Neural cell (in vitro differentiated cells): ENCODE measurements at regions not wholly inside any gene's neighbourhood (a gene's known extent, or its start where the extent isn't known, plus 50 kb on each side); places are given as distances from the start of the nearest gene placed in this dataset.

Experiments used
- H2AFZ ChIP-seq: fragments of 200-600, 300-800 bp; sonication (generic), shearing (Covaris generic); 2 replicates; pipeline ENCODE4 v1.6.0; 2014; ENCODE audit warnings: low read depth, mild to moderate bottlenecking, antibody characterized with exemption, low read length, moderate library complexity
- H3F3A ChIP-seq: fragments of 200-600 bp; shearing (Covaris generic); 2 replicates; pipeline ENCODE4 v1.6.1; 2016; ENCODE audit warnings: mild to moderate bottlenecking, moderate library complexity, mixed read lengths, antibody characterized with exemption, low read length; ENCODE audit not compliant: insufficient read depth, poor library complexity, severe bottlenecking
- H3K27ac ChIP-seq: fragments of 200-600, 300-800 bp; sonication (generic), shearing (Covaris generic); 2 replicates; pipeline ENCODE4 v1.5.1; 2014; ENCODE audit warnings: mild to moderate bottlenecking, low read length, moderate library complexity
- H3K27me3 ChIP-seq: fragments of 300-800, 200-600 bp; sonication (generic), shearing (Covaris generic); 2 replicates; pipeline ENCODE4 v1.6.0; 2014; ENCODE audit warnings: mild to moderate bottlenecking, low read depth, low read length, moderate library complexity; ENCODE audit not compliant: insufficient read depth
- H3K36me3 ChIP-seq: fragments of 300-800, 200-600 bp; sonication (generic), shearing (Covaris generic); 2 replicates; pipeline ENCODE4 v1.5.1; 2014; ENCODE audit warnings: mild to moderate bottlenecking, antibody characterized with exemption, low read length, moderate library complexity; ENCODE audit not compliant: insufficient read depth
- H3K4me2 ChIP-seq: fragments of 300-800, 200-600 bp; sonication (generic), shearing (Covaris generic); 2 replicates; pipeline ENCODE4 v1.6.0; 2014; ENCODE audit warnings: mild to moderate bottlenecking, low read length
- H3K4me3 ChIP-seq: fragments of 300-800, 200-600 bp; sonication (generic), shearing (Covaris generic); 2 replicates; pipeline ENCODE4 v1.5.1; 2014; ENCODE audit warnings: mild to moderate bottlenecking, low read length, moderate library complexity
- H3K79me2 ChIP-seq: fragments of 200-600 bp; shearing (Covaris generic); replicated peaks from 2 replicates; pipeline ENCODE4 v1.6.0; 2014; ENCODE audit warnings: mild to moderate bottlenecking, low read length, moderate library complexity; ENCODE audit not compliant: insufficient read depth
- H3K9ac ChIP-seq: fragments of 300-800, 200-600 bp; sonication (generic), shearing (Covaris generic); 2 replicates; pipeline ENCODE4 v1.6.1; 2016; ENCODE audit warnings: mild to moderate bottlenecking, low read length, mixed read lengths
- H3K9me2 ChIP-seq: fragments of 200-600 bp; shearing (Covaris generic); 2 replicates; pipeline ENCODE4 v1.6.1; 2016; ENCODE audit warnings: mild to moderate bottlenecking, low read length, mixed read lengths; ENCODE audit not compliant: insufficient read depth
- H3K9me3 ChIP-seq: fragments of 200-600, 300-800 bp; sonication (generic), shearing (Covaris generic); 2 replicates; pipeline ENCODE4 v1.6.1; 2016; ENCODE audit warnings: mild to moderate bottlenecking, mixed run types, low read length, moderate library complexity, mixed read lengths
- H4K20me1 ChIP-seq: fragments of 200-600 bp; shearing (Covaris generic); 2 replicates; pipeline ENCODE4 v1.6.1; 2016; ENCODE audit warnings: mild to moderate bottlenecking, mixed run types; ENCODE audit not compliant: insufficient read depth
- EP300 ChIP-seq: fragments of 450-650 bp; conservative IDR thresholded peaks from 2 replicates; pipeline ENCODE4 v1.6.1; 2014; ENCODE audit warnings: antibody characterized with exemption, mild to moderate bottlenecking, moderate library complexity; ENCODE audit not compliant: poor library complexity, severe bottlenecking
- EZH2 ChIP-seq: fragments of 200-600, 300-800 bp; shearing (Covaris generic), sonication (generic); IDR thresholded peaks from 2 replicates; pipeline ENCODE4 v1.6.1; 2014; ENCODE audit warnings: antibody characterized with exemption, low read length, borderline replicate concordance, mild to moderate bottlenecking; ENCODE audit not compliant: insufficient read depth, poor library complexity, severe bottlenecking
- MXI1 ChIP-seq: fragments of 450-650 bp; conservative IDR thresholded peaks from 2 replicates; pipeline ENCODE4 v1.6.1; 2014; ENCODE audit warnings: antibody characterized with exemption, mild to moderate bottlenecking; ENCODE audit not compliant: poor library complexity, severe bottlenecking
- POLR2AphosphoS5 ChIP-seq: IDR thresholded peaks from 2 replicates; pipeline ENCODE4 v1.6.1; 2012
- RAD21 ChIP-seq: fragments of 450-650 bp; conservative IDR thresholded peaks from 2 replicates; pipeline ENCODE4 v1.6.1; 2014; ENCODE audit warnings: antibody characterized with exemption, mild to moderate bottlenecking, moderate library complexity
- SMC3 ChIP-seq: fragments of 450-650 bp; conservative IDR thresholded peaks from 2 replicates; pipeline ENCODE4 v1.6.1; 2014; ENCODE audit warnings: antibody characterized with exemption, mild to moderate bottlenecking, moderate library complexity; ENCODE audit not compliant: poor library complexity
- TAF1 ChIP-seq: IDR thresholded peaks from 2 replicates; pipeline ENCODE4 v1.6.1; 2012; ENCODE audit warnings: low read depth
- TF ChIP-seq, protein P1 (sequence below): IDR thresholded peaks from 2 replicates; pipeline ENCODE4 v1.6.1; 2012; ENCODE audit warnings: borderline replicate concordance
- TF ChIP-seq, protein P2 (sequence below): fragments of 450-650 bp; IDR thresholded peaks from 2 replicates; pipeline ENCODE4 v1.5.1; 2014; ENCODE audit warnings: antibody characterized with exemption, mild to moderate bottlenecking, moderate library complexity; ENCODE audit not compliant: poor library complexity, severe bottlenecking

GRCh38 chr5:35338157-35338453, 107.8 kb upstream of the PRLR start:
- no peaks in the 10 kb centered on the region for H3K9me2 ChIP-seq
- H3K27ac ChIP-seq = no peak overlapping the region
- H3K4me2 ChIP-seq = no peak overlapping the region
- H4K20me1 ChIP-seq = no peaks in the 10 kb centered on the region
- H3K27me3 ChIP-seq = no peaks in the 10 kb centered on the region
- no peaks in the 10 kb centered on the region for H3K36me3 ChIP-seq
- no peaks in the 10 kb centered on the region for H3F3A ChIP-seq
- H2AFZ ChIP-seq = no peak overlapping the region
- no peaks in the 10 kb centered on the region for H3K9me3 ChIP-seq
- no peak overlapping the region for H3K9ac ChIP-seq
- TF ChIP-seq RAD21 (no peak), MXI1 (no peak), EP300 (no peak), EZH2 (no peak), POLR2AphosphoS5 (no peak), TAF1 (no peak), SMC3 (no peak)
- TF ChIP-seq, protein P1, sequence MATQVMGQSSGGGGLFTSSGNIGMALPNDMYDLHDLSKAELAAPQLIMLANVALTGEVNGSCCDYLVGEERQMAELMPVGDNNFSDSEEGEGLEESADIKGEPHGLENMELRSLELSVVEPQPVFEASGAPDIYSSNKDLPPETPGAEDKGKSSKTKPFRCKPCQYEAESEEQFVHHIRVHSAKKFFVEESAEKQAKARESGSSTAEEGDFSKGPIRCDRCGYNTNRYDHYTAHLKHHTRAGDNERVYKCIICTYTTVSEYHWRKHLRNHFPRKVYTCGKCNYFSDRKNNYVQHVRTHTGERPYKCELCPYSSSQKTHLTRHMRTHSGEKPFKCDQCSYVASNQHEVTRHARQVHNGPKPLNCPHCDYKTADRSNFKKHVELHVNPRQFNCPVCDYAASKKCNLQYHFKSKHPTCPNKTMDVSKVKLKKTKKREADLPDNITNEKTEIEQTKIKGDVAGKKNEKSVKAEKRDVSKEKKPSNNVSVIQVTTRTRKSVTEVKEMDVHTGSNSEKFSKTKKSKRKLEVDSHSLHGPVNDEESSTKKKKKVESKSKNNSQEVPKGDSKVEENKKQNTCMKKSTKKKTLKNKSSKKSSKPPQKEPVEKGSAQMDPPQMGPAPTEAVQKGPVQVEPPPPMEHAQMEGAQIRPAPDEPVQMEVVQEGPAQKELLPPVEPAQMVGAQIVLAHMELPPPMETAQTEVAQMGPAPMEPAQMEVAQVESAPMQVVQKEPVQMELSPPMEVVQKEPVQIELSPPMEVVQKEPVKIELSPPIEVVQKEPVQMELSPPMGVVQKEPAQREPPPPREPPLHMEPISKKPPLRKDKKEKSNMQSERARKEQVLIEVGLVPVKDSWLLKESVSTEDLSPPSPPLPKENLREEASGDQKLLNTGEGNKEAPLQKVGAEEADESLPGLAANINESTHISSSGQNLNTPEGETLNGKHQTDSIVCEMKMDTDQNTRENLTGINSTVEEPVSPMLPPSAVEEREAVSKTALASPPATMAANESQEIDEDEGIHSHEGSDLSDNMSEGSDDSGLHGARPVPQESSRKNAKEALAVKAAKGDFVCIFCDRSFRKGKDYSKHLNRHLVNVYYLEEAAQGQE = no peak
- TF ChIP-seq, protein P2, sequence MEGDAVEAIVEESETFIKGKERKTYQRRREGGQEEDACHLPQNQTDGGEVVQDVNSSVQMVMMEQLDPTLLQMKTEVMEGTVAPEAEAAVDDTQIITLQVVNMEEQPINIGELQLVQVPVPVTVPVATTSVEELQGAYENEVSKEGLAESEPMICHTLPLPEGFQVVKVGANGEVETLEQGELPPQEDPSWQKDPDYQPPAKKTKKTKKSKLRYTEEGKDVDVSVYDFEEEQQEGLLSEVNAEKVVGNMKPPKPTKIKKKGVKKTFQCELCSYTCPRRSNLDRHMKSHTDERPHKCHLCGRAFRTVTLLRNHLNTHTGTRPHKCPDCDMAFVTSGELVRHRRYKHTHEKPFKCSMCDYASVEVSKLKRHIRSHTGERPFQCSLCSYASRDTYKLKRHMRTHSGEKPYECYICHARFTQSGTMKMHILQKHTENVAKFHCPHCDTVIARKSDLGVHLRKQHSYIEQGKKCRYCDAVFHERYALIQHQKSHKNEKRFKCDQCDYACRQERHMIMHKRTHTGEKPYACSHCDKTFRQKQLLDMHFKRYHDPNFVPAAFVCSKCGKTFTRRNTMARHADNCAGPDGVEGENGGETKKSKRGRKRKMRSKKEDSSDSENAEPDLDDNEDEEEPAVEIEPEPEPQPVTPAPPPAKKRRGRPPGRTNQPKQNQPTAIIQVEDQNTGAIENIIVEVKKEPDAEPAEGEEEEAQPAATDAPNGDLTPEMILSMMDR = no peak
- H3K79me2 ChIP-seq = no peaks in the 10 kb centered on the region
- no peak overlapping the region for H3K4me3 ChIP-seq

DNA sequence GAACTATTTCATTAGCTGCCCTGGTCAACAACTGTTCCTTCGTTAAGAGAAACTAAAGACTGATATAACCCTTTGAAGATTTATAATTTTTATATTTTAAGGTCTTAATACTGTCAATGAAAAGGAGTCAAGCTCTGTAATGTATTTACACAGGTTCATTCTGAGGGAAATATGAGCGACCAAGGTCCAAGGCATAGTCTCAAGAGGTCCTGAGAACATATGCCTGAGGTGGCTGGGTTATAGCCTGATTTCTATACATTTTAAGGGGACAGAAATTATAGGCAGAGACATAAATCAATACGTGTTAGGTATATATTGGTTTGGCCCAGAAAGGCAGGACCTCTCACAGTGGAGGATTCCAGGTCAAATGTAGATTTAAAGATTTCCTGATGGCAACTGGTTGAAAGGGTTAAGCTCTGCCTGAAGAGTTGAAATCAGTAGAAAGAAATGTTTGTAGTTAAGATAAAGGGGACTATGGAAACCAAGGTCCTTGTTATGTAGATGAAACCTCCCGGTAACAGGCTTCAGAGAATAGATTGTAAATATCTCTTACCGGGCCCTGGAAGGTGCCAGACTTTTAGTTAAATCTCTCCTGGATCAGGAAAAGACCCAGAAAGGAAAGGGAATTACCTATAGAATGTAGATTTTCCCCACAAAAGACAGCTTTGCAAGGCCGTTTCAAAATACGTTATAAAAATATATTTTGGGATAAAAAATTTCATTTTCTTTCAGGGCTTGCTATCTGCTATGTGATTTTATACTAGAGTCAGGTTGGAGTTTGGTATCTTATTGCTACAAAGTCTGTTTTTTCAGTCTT, 107.3 kb upstream of the PRLR start:
- no peak overlapping the region for H3K4me3 ChIP-seq
- H3K27ac ChIP-seq = no peak overlapping the region

More for the DNA sequence above, 107.3 kb upstream of the PRLR start:
- H3K9me3 ChIP-seq = no peaks in the 10 kb centered on the region
- TF ChIP-seq MXI1 (no peak), POLR2AphosphoS5 (no peak), TAF1 (no peak), SMC3 (no peak), EP300 (no peak), EZH2 (no peak), RAD21 (no peak)
- TF ChIP-seq, protein P1 = no peak
- TF ChIP-seq, protein P2 = no peak
- H3K4me2 ChIP-seq = no peak overlapping the region
- H2AFZ ChIP-seq = no peak overlapping the region
- H3K36me3 ChIP-seq = no peaks in the 10 kb centered on the region
- H4K20me1 ChIP-seq = no peaks in the 10 kb centered on the region
- no peaks in the 10 kb centered on the region for H3K9me2 ChIP-seq
- no peaks in the 10 kb centered on the region for H3K79me2 ChIP-seq
- H3K27me3 ChIP-seq = no peaks in the 10 kb centered on the region
- H3K9ac ChIP-seq = no peak overlapping the region
- H3F3A ChIP-seq = no peaks in the 10 kb centered on the region
